Esophagus muscularis mucosa (tissue), 4 donors: ENCODE measurements at regions not wholly inside any gene's neighbourhood (a gene's known extent, or its start where the extent isn't known, plus 50 kb on each side); places are given as distances from the start of the nearest gene placed in this dataset.
"Not testable (repeated sequence)": the region's sequence is repeated elsewhere in the genome, so short reads cannot be mapped to it uniquely, and the experiment has no call there.

Experiments used
- DNase-seq: peaks from one replicate; pipeline ENCODE4 v3.0.0-alpha.2; 2017; ENCODE audit errors: extremely low spot score
- H3K27ac ChIP-seq, 4 donors: fragments of 200-600 bp; sonication (generic); replicated peaks in 1 of 4; 1 replicate in 3 of 4; 2 replicates in 1 of 4; pipeline ENCODE4 v1.5.1; 2016 to 2019; ENCODE audit warnings: mild to moderate bottlenecking in 1 of 4
- H3K27me3 ChIP-seq, 4 donors: fragments of 200-600 bp; sonication (generic); one replicate each; pipeline versions ENCODE4 v1.5.1 to v1.6.0; 2016 to 2019
- H3K36me3 ChIP-seq, 4 donors: fragments of 200-600 bp; sonication (generic); one replicate each; pipeline ENCODE4 v1.5.1; 2016 to 2019
- H3K4me1 ChIP-seq, 4 donors: fragments of 200-600 bp; sonication (generic); one replicate each; pipeline ENCODE4 v1.5.1; 2016 to 2019
- H3K4me3 ChIP-seq, 4 donors: fragments of 200-600 bp; sonication (generic); 1 replicate in 2 of 4; 2 replicates in 2 of 4; pipeline ENCODE4 v1.5.1; 2016 to 2019; ENCODE audit warnings: mild to moderate bottlenecking in 4 of 4, moderate library complexity in 1 of 4
- H3K9me3 ChIP-seq, 4 donors: fragments of 200-600 bp; sonication (generic); 1 replicate in 3 of 4; 2 replicates in 1 of 4; pipeline ENCODE4 v1.5.1; 2016 to 2019
- EP300 ChIP-seq: sonication (generic); formaldehyde crosslinking; IDR thresholded peaks from one replicate; pipeline ENCODE4 v1.6.1; 2017; ENCODE audit warnings: antibody characterized with exemption
- POLR2A ChIP-seq: fragments of 450-650 bp; IDR thresholded peaks from one replicate; pipeline ENCODE4 v1.6.1; 2017; ENCODE audit warnings: antibody characterized with exemption, moderate library complexity, mild to moderate bottlenecking, low read depth
- POLR2AphosphoS5 ChIP-seq, 2 donors: sonication (generic); formaldehyde crosslinking; IDR thresholded peaks; one replicate each; pipeline ENCODE4 v1.6.1; 2017; ENCODE audit warnings: antibody characterized with exemption in 2 of 2
- WGBS: methylation state at CpG from one replicate; pipeline ENCODE4 v1.1.5; 2018; 5-methylcytosine and 5-hydroxymethylcytosine counted together
- intact Hi-C: fragments of 100-400 bp; cut with DNase I; formaldehyde crosslinking; loops from one replicate; pipeline ENCODE4 v1.15.1; 2023
- TF ChIP-seq, protein P1 (sequence below), 3 experiments: fragments of 200-600 bp in 2 of 3; fragments of 450-650 bp in 1 of 3; sonication (generic) in 2 of 3; IDR thresholded peaks; one replicate each; pipeline ENCODE4 v1.5.1; 2017 to 2019; ENCODE audit warnings: antibody characterized with exemption in 3 of 3, mild to moderate bottlenecking in 2 of 3, moderate library complexity in 1 of 3

DNA sequence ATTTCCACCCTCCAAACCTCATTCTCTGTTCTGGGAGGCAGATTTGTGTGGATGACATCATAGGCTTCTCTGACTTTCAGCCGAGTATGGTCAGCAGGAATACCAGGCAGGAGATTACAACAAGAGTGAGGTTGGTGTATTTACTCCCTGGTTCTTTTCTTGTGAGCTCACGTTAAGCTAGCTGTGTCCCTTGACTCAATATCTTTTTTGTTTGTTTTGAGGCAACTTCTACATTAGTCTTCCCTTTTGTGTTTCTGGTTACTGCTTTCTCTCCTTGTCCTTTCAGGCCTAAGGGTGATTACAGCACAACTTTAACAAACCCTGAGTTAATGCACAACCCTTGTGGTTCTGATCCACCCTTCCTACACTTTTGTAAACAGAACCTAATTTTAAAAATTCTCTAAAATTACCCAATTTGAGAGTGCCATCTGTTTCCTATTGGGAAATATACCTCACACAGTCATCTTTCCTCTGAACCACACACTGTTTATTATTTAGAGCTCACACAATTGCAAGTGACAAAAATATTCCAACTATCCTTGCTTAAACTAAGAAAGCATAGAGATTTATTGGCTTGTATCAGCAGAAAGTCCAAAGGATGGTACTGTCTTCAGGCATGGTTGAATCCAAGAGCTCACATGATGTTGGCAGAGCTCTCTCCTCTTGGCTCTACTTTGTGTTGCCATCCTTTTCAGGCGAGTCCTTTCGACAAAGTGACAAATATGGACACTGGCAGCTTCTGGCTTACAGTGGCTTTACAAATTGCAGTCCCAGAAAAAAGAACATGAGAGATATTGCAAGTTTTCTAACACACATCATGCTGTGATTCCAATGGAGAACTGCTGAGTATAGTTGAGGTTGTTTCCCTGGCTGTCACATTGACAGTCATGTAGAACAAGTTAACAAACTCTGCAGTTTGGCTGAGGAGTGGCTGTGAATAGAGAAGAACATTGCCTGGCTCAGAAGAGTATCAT is 150.5 kb upstream of the DDIT4L start:
- Histone ChIP-seq H3K4me1 (no peaks in the 10 kb centered on the region), H3K9me3 (peaks cover 0 to 13% (median 11%) of the 10 kb centered on the region in 4 donors), H3K27ac (no peak overlapping the region), H3K36me3 (no peaks in the 10 kb centered on the region), H3K4me3 (no peak overlapping the region), H3K27me3 (no peaks in the 10 kb centered on the region)
- 73% methylated on average over 4 of the region's 4 CpGs for WGBS
- no peak for DNase-seq
- no peak for TF ChIP-seq EP300
- TF ChIP-seq, protein P1, sequence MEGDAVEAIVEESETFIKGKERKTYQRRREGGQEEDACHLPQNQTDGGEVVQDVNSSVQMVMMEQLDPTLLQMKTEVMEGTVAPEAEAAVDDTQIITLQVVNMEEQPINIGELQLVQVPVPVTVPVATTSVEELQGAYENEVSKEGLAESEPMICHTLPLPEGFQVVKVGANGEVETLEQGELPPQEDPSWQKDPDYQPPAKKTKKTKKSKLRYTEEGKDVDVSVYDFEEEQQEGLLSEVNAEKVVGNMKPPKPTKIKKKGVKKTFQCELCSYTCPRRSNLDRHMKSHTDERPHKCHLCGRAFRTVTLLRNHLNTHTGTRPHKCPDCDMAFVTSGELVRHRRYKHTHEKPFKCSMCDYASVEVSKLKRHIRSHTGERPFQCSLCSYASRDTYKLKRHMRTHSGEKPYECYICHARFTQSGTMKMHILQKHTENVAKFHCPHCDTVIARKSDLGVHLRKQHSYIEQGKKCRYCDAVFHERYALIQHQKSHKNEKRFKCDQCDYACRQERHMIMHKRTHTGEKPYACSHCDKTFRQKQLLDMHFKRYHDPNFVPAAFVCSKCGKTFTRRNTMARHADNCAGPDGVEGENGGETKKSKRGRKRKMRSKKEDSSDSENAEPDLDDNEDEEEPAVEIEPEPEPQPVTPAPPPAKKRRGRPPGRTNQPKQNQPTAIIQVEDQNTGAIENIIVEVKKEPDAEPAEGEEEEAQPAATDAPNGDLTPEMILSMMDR (IDR thresholded peaks at IDR 0.05), result no peak
- no peak for TF ChIP-seq POLR2AphosphoS5 (IDR thresholded peaks at IDR 0.05)
- TF ChIP-seq POLR2A, result no peak
- intact Hi-C loops, result no loop called here

DNA sequence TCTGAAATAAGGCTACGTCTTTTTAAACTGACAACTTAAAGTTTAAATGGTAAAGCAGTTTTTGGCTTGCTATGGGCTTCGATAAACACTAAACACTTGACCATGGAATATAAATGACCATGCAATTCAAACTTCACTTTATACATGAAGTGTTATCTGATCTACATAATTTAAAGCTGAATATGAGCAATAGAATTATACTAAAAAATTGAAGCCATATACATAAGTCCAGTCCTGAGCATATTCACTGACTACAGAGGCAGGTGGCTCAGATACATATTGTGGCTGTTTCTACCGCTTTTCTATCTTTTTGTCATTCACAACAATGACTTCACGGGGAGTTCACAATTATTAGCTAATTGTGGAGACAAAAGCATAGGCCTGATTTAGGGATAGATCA is 149.6 kb upstream of the DDIT4L start:
- no peak overlapping the region for H3K27ac ChIP-seq
- WGBS, result 95% methylated on average over 4 of the region's 4 CpGs
- DNase-seq, result no peak
- no peaks in the 10 kb centered on the region for H3K27me3 ChIP-seq
- no peaks in the 10 kb centered on the region for H3K4me1 ChIP-seq
- intact Hi-C loops, result no loop called here
- H3K4me3 ChIP-seq, result no peak overlapping the region
- TF ChIP-seq POLR2AphosphoS5 (IDR thresholded peaks at IDR 0.05) (no peak), EP300 (no peak), POLR2A (no peak)
- TF ChIP-seq, protein P1 (IDR thresholded peaks at IDR 0.05), result no peak
- H3K36me3 ChIP-seq, result no peaks in the 10 kb centered on the region
- H3K9me3 ChIP-seq, result peaks cover 0 to 18% (median 13%) of the 10 kb centered on the region in 4 donors

DNA sequence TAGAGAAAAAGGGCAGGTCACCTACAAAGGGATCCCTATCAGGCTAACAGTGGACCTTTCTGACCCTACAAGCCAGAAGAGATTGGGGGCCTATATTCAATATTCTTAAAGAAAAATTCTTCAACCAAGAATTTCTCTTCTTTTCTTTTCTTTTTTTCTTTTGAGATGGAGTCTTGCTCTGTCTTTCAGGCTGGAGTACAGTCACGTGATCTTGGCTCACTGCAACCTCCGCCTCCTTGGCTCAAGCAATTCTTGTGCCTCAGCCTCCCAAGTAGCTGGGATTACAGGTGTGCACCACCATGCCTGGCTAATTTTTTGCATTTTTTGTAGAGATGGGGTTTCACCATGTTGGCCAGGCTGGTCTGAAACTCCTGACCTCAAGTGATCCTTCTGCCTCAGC is 143.2 kb upstream of the DDIT4L start:
- intact Hi-C loops, H3K36me3 ChIP-seq, DNase-seq, H3K4me3 ChIP-seq, H3K4me1 ChIP-seq, H3K27ac ChIP-seq, H3K27me3 ChIP-seq: not testable (repeated sequence)
- H3K9me3 ChIP-seq, result peaks cover 0 to 25% (median 18%) of the 10 kb centered on the region in 4 donors
- 88% methylated on average over 2 of the region's 2 CpGs for WGBS

DNA sequence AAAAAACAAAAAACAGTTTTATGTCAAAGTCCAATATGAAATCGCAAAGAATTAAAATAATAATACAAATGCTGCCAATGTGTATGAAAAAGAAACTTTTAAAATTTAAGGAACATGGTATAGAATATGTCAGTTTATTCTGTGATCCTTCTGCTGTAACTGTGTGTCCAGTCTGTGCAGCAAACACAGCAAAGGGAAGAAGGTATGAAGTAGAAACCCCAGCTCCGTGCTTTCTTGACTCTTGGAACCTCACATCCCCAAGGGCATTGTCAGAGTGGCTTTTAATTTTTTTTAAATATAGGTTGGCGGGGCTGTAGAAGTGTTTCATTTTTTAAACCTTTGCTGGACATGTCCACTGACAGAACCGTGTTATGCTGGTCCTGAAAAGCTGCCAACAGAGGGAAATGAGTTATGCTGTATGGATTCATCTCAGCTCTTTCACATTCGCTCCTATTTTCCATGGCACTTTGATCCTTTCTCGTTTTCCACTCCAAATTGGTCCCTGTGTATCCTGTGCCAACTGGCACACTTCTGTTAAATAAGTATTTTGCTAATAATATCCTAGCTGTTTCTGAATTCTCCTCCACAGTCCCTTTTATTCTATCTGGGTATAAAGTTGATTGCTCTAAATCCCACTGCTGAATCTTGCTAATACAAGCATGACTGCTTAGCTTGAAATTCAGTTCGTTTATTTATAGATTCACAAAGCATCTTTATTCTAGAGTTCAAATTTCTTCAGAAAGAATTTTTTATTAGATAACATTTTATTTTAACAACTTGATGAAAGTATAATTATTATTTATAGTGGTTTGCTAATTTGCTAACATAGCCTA is 127.0 kb upstream of the DDIT4L start:
- Histone ChIP-seq H3K27ac (peak overlapping the region; percentile 15 to 59 (median 27)), H3K9me3 (no peaks in the 10 kb centered on the region), H3K36me3 (no peaks in the 10 kb centered on the region), H3K27me3 (no peaks in the 10 kb centered on the region), H3K4me1 (peaks cover 0 to 21% (median 17%) of the 10 kb centered on the region in 4 donors), H3K4me3 (peak overlapping the region; percentile 11 to 29 (median 13))
- intact Hi-C loops, result no loop called here
- 23% methylated on average over 7 of the region's 7 CpGs for WGBS
- DNase-seq, result no peak
- TF ChIP-seq POLR2AphosphoS5 (IDR thresholded peaks at IDR 0.05) (no peak), EP300 (no peak), POLR2A (no peak)
- TF ChIP-seq, protein P1 (IDR thresholded peaks at IDR 0.05), result no peak

DNA sequence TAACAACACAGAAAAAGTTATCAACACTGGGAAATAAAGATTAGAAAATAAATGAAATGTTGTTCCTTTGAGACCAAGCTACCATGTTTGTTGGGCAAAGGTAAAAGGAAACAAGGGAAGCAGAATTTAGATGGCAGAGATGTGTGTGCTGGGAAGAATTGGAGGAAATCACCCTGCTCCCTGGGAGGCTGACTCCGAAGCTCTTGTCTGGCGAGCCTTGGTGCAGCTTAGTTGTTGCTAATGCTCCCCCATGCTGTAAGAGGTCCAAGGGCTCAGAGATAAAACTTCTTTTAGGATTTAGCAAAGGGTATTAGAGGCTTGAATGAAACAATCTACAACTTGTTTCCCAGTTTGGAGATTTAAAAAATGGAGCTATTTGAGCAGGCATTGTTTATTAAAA is 123.8 kb upstream of the DDIT4L start:
- H3K4me3 ChIP-seq, result no peak overlapping the region
- DNase-seq, result no peak
- H3K4me1 ChIP-seq, result peaks cover 0 to 21% (median 17%) of the 10 kb centered on the region in 4 donors
- no peaks in the 10 kb centered on the region for H3K27me3 ChIP-seq
- 74% methylated on average over 2 of the region's 2 CpGs for WGBS
- no peak overlapping the region for H3K27ac ChIP-seq
- no peaks in the 10 kb centered on the region for H3K9me3 ChIP-seq
- TF ChIP-seq, protein P1 (IDR thresholded peaks at IDR 0.05), result no peak
- TF ChIP-seq POLR2AphosphoS5 (IDR thresholded peaks at IDR 0.05), result no peak
- TF ChIP-seq EP300, result no peak
- TF ChIP-seq POLR2A, result no peak
- H3K36me3 ChIP-seq, result no peaks in the 10 kb centered on the region
- intact Hi-C loops, result no loop called here
